ENCODE measurements at regions not wholly inside any gene's neighbourhood (a gene's known extent, or its start where the extent isn't known, plus 50 kb on each side); places are given as distances from the start of the nearest gene placed in this dataset.

- WGBS, 2 donors: 63 to 77% methylated on average over 7 of the region's 8 CpGs
- DNase-seq (no peak), ATAC-seq (no peak)
- Histone ChIP-seq H3K27me3 (no peaks in the 10 kb centered on the region), H3K9me3 (no peaks in the 10 kb centered on the region), H3K27ac (no peak overlapping the region), H3K36me3 (replicated peaks in 1 of 2; ENCODE audit: insufficient read depth in 1 of 2, low read depth in 2 of 2) (no peaks in the 10 kb centered on the region), H3K4me1 (no peaks in the 10 kb centered on the region), H3K4me3 (no peak overlapping the region)
- no peak for TF ChIP-seq POLR2A (IDR thresholded peaks at IDR 0.05)
- no peak for TF ChIP-seq CTCF (IDR thresholded peaks at IDR 0.05)
- intact Hi-C loops (cut with DNase I): no loop called here
These were observed 76.5 kb upstream of the PCBD1 start for GRCh38 chr10:70964881-70965280.

- 78 to 87% methylated on average over 7 to 8 of the region's 8 CpGs for WGBS, 2 donors
- no peaks in the 10 kb centered on the region for H3K9me3 ChIP-seq
- TF ChIP-seq CTCF (IDR thresholded peaks at IDR 0.05) (no peak), POLR2A (IDR thresholded peaks at IDR 0.05) (no peak)
- H3K4me3 ChIP-seq: no peak overlapping the region
- no peaks in the 10 kb centered on the region for H3K36me3 ChIP-seq (replicated peaks in 1 of 2; ENCODE audit: insufficient read depth in 1 of 2, low read depth in 2 of 2)
- intact Hi-C loops (cut with DNase I): no loop called here
- no peaks in the 10 kb centered on the region for H3K27me3 ChIP-seq
- no peaks in the 10 kb centered on the region for H3K4me1 ChIP-seq
- ATAC-seq (no peak), DNase-seq (no peak)
- no peak overlapping the region for H3K27ac ChIP-seq
These were observed 77.2 kb upstream of the PCBD1 start for GRCh38 chr10:70965566-70965965.

- no peaks in the 10 kb centered on the region for H3K4me1 ChIP-seq
- no peaks in the 10 kb centered on the region for H3K27me3 ChIP-seq
- WGBS, 2 donors: 69 to 71% methylated on average over 10 to 11 of the region's 11 CpGs
- no peaks in the 10 kb centered on the region for H3K9me3 ChIP-seq
- no peak overlapping the region for H3K4me3 ChIP-seq
- no peak for DNase-seq
- TF ChIP-seq CTCF (IDR thresholded peaks at IDR 0.05) (no peak), POLR2A (IDR thresholded peaks at IDR 0.05) (no peak)
- no peaks in the 10 kb centered on the region for H3K36me3 ChIP-seq (replicated peaks in 1 of 2; ENCODE audit: insufficient read depth in 1 of 2, low read depth in 2 of 2)
- no peak for ATAC-seq
- no peak overlapping the region for H3K27ac ChIP-seq
- intact Hi-C loops (cut with DNase I): no loop called here
These were observed 78.5 kb upstream of the PCBD1 start for GRCh38 chr10:70966646-70967553.

- ATAC-seq (no peak), DNase-seq (no peak)
- TF ChIP-seq CTCF (IDR thresholded peaks at IDR 0.05) (no peak), POLR2A (IDR thresholded peaks at IDR 0.05) (no peak)
- H3K36me3 ChIP-seq (replicated peaks in 1 of 2; ENCODE audit: insufficient read depth in 1 of 2, low read depth in 2 of 2): no peaks in the 10 kb centered on the region
- no peak overlapping the region for H3K27ac ChIP-seq
- H3K4me1 ChIP-seq: no peaks in the 10 kb centered on the region
- H3K4me3 ChIP-seq: no peak overlapping the region
- 58 to 61% methylated on average over 10 to 15 of the region's 15 CpGs for WGBS, 2 donors
- intact Hi-C loops (cut with DNase I): no loop called here
- H3K9me3 ChIP-seq: no peaks in the 10 kb centered on the region
- H3K27me3 ChIP-seq: no peaks in the 10 kb centered on the region
These were observed 79.5 kb upstream of the PCBD1 start for GRCh38 chr10:70967591-70968587.
